Astrocyte (in vitro differentiated cells and primary cell): ENCODE measurements at regions not wholly inside any gene's neighbourhood (a gene's known extent, or its start where the extent isn't known, plus 50 kb on each side); places are given as distances from the start of the nearest gene placed in this dataset.

Source experiments
- CTCF ChIP-seq: IDR thresholded peaks from 2 replicates; pipeline ENCODE4 v1.5.1; 2011; ENCODE audit warnings: low read depth, mild to moderate bottlenecking, inconsistent platforms, low read length, moderate library complexity; ENCODE audit not compliant: insufficient read depth
- EZH2 ChIP-seq: IDR thresholded peaks from 2 replicates; pipeline ENCODE4 v1.6.1; 2012; ENCODE audit warnings: mild to moderate bottlenecking, low read length, inconsistent platforms; ENCODE audit not compliant: insufficient read depth

GRCh38 chr7:26534649-26535482 lies 243.2 kb downstream of the SNX10 start:
- TF ChIP-seq CTCF (no peak), EZH2 (no peak)
